Parathyroid adenoma (tissue), 2 donors: ENCODE measurements at regions not wholly inside any gene's neighbourhood (a gene's known extent, or its start where the extent isn't known, plus 50 kb on each side); places are given as distances from the start of the nearest gene placed in this dataset.

ENCODE experiments used
- H2AFZ ChIP-seq: fragments of 300-600 bp; sonication (generic); one replicate; pipeline ENCODE4 v1.7.0; 2017; ENCODE audit warnings: antibody characterized with exemption, mild to moderate bottlenecking
- H3K27ac ChIP-seq: fragments of 300-600 bp; sonication (generic); one replicate; pipeline ENCODE4 v1.7.0; 2017
- H3K27me3 ChIP-seq: fragments of 300-600 bp; sonication (generic); one replicate; pipeline ENCODE4 v1.7.0; 2017; ENCODE audit warnings: low read length; ENCODE audit not compliant: control insufficient read depth, insufficient read depth
- H3K36me3 ChIP-seq: fragments of 300-600 bp; sonication (generic); one replicate; pipeline ENCODE4 v1.7.0; 2017; ENCODE audit warnings: low read length; ENCODE audit not compliant: control insufficient read depth, insufficient read depth
- H3K4me1 ChIP-seq: fragments of 300-600 bp; sonication (generic); one replicate; pipeline ENCODE4 v1.7.0; 2017; ENCODE audit warnings: control low read depth
- H3K4me2 ChIP-seq: fragments of 300-600 bp; sonication (generic); one replicate; pipeline ENCODE4 v1.7.0; 2017; ENCODE audit warnings: low read length
- H3K4me3 ChIP-seq: fragments of 300-600 bp; sonication (generic); one replicate; pipeline ENCODE4 v1.7.0; 2017; ENCODE audit warnings: low read depth, low read length
- H3K79me2 ChIP-seq: fragments of 300-600 bp; sonication (generic); one replicate; pipeline ENCODE4 v1.7.0; 2017; ENCODE audit warnings: control low read depth
- H3K9ac ChIP-seq: fragments of 300-600 bp; sonication (generic); one replicate; pipeline ENCODE4 v1.7.0; 2017; ENCODE audit warnings: mild to moderate bottlenecking
- H3K9me3 ChIP-seq: fragments of 300-600 bp; sonication (generic); one replicate; pipeline ENCODE4 v1.7.0; 2017; ENCODE audit warnings: low read length; ENCODE audit not compliant: control insufficient read depth
- CTCF ChIP-seq: fragments of 300-600 bp; sonication (generic); IDR thresholded peaks from one replicate; pipeline ENCODE4 v1.7.0; 2017; ENCODE audit warnings: antibody characterized with exemption, mild to moderate bottlenecking
- donor health status: primary hyperparathyroidism.

GRCh38 chr13:109323338-109323737 is 463.0 kb downstream of the IRS2 start:
- Histone ChIP-seq H3K4me1 (no peaks in the 10 kb centered on the region), H3K36me3 (no peaks in the 10 kb centered on the region), H3K9ac (no peak overlapping the region), H3K27me3 (no peaks in the 10 kb centered on the region), H3K27ac (no peak overlapping the region), H3K4me2 (no peak overlapping the region), H3K9me3 (no peaks in the 10 kb centered on the region), H3K79me2 (no peaks in the 10 kb centered on the region), H2AFZ (no peak overlapping the region), H3K4me3 (no peak overlapping the region)
- TF ChIP-seq CTCF = no peak

- H3K4me3 ChIP-seq = no peak overlapping the region
- H3K4me1 ChIP-seq = no peaks in the 10 kb centered on the region
- no peak for TF ChIP-seq CTCF
- no peaks in the 10 kb centered on the region for H3K79me2 ChIP-seq
- H3K27ac ChIP-seq = no peak overlapping the region
- H3K27me3 ChIP-seq = no peaks in the 10 kb centered on the region
- no peaks in the 10 kb centered on the region for H3K9me3 ChIP-seq
- no peaks in the 10 kb centered on the region for H3K36me3 ChIP-seq
- no peak overlapping the region for H2AFZ ChIP-seq
- H3K4me2 ChIP-seq = no peak overlapping the region
- no peak overlapping the region for H3K9ac ChIP-seq
These were observed 467.3 kb downstream of the IRS2 start for GRCh38 chr13:109318945-109319590.

DNA sequence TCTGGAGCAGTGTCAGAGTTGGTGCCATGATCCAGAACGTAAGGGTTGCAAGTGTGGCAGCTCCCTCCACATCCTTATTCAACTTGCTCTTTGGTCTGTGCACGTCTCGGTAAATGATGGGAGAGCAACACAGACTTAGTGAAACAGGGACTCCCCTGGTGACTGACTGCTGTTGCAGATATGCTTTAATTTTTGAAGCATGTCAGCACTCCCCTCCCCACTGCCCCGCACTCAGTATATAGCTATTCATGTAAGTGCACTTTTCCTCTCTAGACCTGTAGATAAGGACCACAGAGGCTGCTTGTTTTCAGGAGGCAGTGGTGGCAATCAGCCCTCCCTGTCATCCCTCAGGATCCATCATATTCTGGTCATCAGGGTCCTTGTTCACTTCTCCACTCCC is 470.9 kb downstream of the IRS2 start:
- H3K27me3 ChIP-seq = no peaks in the 10 kb centered on the region
- no peak overlapping the region for H3K4me2 ChIP-seq
- H3K9ac ChIP-seq = no peak overlapping the region
- no peak overlapping the region for H2AFZ ChIP-seq
- no peaks in the 10 kb centered on the region for H3K79me2 ChIP-seq
- no peak overlapping the region for H3K4me3 ChIP-seq
- no peak overlapping the region for H3K27ac ChIP-seq
- no peaks in the 10 kb centered on the region for H3K9me3 ChIP-seq
- H3K36me3 ChIP-seq = no peaks in the 10 kb centered on the region
- no peaks in the 10 kb centered on the region for H3K4me1 ChIP-seq
- TF ChIP-seq CTCF = no peak

DNA sequence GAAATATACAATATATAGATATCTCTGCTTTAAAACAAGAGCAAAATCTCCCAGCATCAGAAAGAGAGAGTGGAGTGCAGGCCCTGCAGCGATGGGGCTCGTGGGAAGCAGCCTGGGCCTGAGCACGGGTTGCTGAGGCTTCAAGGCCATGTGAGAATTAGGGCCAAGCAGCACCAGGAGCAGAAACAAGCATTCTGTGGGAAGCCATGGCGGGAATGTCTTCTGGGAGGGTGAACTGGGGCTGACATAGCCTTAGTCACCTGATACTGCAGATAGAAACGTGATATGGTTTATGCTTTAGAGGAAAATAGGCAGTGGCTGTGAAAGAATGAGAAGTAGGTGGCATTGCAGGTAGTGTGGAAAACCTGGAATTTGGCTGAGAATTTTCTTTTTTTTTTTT is 472.3 kb downstream of the IRS2 start:
- Histone ChIP-seq H3K4me1 (no peaks in the 10 kb centered on the region), H3K4me2 (no peak overlapping the region)

More for the DNA sequence above, 472.3 kb downstream of the IRS2 start:
- Histone ChIP-seq H3K9me3 (no peaks in the 10 kb centered on the region), H3K79me2 (no peaks in the 10 kb centered on the region), H3K36me3 (no peaks in the 10 kb centered on the region), H3K27me3 (no peaks in the 10 kb centered on the region), H3K27ac (no peak overlapping the region), H3K9ac (no peak overlapping the region), H2AFZ (no peak overlapping the region), H3K4me3 (no peak overlapping the region)
- TF ChIP-seq CTCF = no peak
